ENCODE measurements at regions not wholly inside any gene's neighbourhood (a gene's known extent, or its start where the extent isn't known, plus 50 kb on each side); places are given as distances from the start of the nearest gene placed in this dataset.
"Not testable (repeated sequence)": the region's sequence is repeated elsewhere in the genome, so short reads cannot be mapped to it uniquely, and the experiment has no call there.

DNA sequence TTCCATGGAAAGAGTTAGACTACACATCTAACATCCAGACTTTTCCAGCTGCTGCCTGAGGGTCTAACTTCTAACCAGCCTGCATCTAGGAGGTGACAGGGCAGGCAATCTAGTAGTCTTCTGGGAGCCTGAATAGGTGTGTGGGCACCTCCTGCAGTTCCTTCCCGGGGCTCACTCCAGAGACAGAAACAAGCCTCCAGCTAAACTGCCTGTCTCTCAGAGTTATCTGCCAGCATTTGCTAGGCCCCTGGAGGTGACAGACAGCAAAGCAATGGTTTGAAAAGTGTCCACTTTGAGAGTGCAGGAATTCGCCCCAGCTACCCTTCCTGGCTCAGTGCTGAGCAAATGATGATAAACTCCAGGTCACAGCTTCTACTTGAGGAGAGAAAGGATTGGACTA, 240.5 kb upstream of the PRSS16 start:
- Histone ChIP-seq H3K27me3 (ENCODE audit: control insufficient read depth, insufficient read depth, low read length) (no peaks in the 10 kb centered on the region), H3K9me3 (ENCODE audit: control insufficient read depth, insufficient read depth, low read depth, low read length) (no peaks in the 10 kb centered on the region), H3K4me3 (ENCODE audit: low read depth in 2 of 2, low read length in 2 of 2) (no peak overlapping the region), H3K36me3 (ENCODE audit: control insufficient read depth, insufficient read depth, low read length) (no peaks in the 10 kb centered on the region), H3K4me1 (ENCODE audit: control insufficient read depth, insufficient read depth, low read length) (no peaks in the 10 kb centered on the region), H3K27ac (ENCODE audit: low read length) (no peak overlapping the region)
- TF ChIP-seq, protein P1, sequence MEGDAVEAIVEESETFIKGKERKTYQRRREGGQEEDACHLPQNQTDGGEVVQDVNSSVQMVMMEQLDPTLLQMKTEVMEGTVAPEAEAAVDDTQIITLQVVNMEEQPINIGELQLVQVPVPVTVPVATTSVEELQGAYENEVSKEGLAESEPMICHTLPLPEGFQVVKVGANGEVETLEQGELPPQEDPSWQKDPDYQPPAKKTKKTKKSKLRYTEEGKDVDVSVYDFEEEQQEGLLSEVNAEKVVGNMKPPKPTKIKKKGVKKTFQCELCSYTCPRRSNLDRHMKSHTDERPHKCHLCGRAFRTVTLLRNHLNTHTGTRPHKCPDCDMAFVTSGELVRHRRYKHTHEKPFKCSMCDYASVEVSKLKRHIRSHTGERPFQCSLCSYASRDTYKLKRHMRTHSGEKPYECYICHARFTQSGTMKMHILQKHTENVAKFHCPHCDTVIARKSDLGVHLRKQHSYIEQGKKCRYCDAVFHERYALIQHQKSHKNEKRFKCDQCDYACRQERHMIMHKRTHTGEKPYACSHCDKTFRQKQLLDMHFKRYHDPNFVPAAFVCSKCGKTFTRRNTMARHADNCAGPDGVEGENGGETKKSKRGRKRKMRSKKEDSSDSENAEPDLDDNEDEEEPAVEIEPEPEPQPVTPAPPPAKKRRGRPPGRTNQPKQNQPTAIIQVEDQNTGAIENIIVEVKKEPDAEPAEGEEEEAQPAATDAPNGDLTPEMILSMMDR (IDR thresholded peaks at IDR 0.05), result no peak
- TF ChIP-seq, protein P2, sequence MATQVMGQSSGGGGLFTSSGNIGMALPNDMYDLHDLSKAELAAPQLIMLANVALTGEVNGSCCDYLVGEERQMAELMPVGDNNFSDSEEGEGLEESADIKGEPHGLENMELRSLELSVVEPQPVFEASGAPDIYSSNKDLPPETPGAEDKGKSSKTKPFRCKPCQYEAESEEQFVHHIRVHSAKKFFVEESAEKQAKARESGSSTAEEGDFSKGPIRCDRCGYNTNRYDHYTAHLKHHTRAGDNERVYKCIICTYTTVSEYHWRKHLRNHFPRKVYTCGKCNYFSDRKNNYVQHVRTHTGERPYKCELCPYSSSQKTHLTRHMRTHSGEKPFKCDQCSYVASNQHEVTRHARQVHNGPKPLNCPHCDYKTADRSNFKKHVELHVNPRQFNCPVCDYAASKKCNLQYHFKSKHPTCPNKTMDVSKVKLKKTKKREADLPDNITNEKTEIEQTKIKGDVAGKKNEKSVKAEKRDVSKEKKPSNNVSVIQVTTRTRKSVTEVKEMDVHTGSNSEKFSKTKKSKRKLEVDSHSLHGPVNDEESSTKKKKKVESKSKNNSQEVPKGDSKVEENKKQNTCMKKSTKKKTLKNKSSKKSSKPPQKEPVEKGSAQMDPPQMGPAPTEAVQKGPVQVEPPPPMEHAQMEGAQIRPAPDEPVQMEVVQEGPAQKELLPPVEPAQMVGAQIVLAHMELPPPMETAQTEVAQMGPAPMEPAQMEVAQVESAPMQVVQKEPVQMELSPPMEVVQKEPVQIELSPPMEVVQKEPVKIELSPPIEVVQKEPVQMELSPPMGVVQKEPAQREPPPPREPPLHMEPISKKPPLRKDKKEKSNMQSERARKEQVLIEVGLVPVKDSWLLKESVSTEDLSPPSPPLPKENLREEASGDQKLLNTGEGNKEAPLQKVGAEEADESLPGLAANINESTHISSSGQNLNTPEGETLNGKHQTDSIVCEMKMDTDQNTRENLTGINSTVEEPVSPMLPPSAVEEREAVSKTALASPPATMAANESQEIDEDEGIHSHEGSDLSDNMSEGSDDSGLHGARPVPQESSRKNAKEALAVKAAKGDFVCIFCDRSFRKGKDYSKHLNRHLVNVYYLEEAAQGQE (IDR thresholded peaks at IDR 0.05; ENCODE audit: insufficient read depth in 1 of 2, low read depth in 2 of 2, low read length in 1 of 2), result no peak
- TF ChIP-seq SIN3A (IDR thresholded peaks at IDR 0.05; ENCODE audit: borderline replicate concordance, insufficient read depth, low read depth, low read length) (no peak), TCF7L2 (IDR thresholded peaks at IDR 0.05; ENCODE audit: low read depth, low read length) (no peak), POLR2AphosphoS5 (IDR thresholded peaks at IDR 0.05; ENCODE audit: low read depth, low read length) (no peak)
- in situ Hi-C loops (cut with HindIII; ENCODE audit: low pct_unique_long_range_greater_than_20kb, low sequenced_read_pairs), result no loop called here
- intact Hi-C loops (cut with micrococcal nuclease; ENCODE audit: unreplicated experiment), result no loop called here
- no TSS peak for BruUV-seq (replicated peaks)
- POLR2A ChIA-PET, result interaction anchor here (0.7 kb wide), 1 partner anchor 117 kb away, joined by 3 read pairs; no protein-coding TSS in a partner anchor
- DNase-seq (ENCODE audit: low read depth, low spot score), result no peak
- ATAC-seq, result no peak
- CTCF ChIA-PET, result no interaction called here

DNA sequence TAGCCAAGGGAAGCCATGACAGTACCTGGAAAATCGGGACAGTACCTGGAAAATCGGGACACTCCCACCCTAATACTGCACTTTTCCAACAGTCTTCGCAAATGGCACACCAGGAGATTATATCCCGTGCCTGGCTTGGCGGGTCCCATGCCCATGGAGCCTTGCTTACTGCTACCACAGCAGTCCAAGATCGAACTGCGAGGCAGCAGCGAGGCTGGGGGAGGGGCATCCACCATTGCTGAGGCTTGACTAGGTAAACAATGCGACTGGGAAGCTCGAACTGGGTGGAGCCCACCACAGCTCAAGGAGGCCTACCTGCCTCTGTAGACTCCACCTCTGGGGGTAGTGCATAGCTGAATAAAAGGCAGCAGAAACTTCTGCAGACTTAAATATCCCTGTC, 238.9 kb upstream of the PRSS16 start:
- intact Hi-C loops (cut with micrococcal nuclease; ENCODE audit: unreplicated experiment); DNase-seq (ENCODE audit: low read depth, low spot score); H3K27ac ChIP-seq (ENCODE audit: low read length); H3K9me3 ChIP-seq (ENCODE audit: control insufficient read depth, insufficient read depth, low read depth, low read length); ATAC-seq; BruUV-seq (replicated peaks); H3K4me1 ChIP-seq (ENCODE audit: control insufficient read depth, insufficient read depth, low read length); in situ Hi-C loops (cut with HindIII; ENCODE audit: low pct_unique_long_range_greater_than_20kb, low sequenced_read_pairs); POLR2A ChIA-PET; H3K4me3 ChIP-seq (ENCODE audit: low read depth in 2 of 2, low read length in 2 of 2); H3K27me3 ChIP-seq (ENCODE audit: control insufficient read depth, insufficient read depth, low read length); CTCF ChIA-PET; H3K36me3 ChIP-seq (ENCODE audit: control insufficient read depth, insufficient read depth, low read length): not testable (repeated sequence)

DNA sequence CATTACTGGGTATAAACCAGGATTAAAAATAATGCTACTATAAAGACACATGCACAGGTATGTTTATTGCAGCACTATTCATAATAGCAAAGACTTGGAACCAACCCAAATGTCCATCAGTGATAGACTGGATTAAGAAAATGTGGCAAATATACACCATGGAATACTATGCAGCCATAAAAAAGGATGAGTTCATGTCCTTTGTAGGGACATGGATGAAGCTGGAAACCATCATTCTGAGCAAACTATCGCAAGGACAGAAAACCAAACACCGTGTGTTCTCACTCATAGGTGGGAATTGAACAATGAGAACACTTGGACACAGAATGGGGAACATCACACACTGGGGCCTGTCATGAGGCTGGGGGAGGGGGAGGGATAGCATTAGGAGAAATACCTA, 233.4 kb upstream of the PRSS16 start:
- BruUV-seq (replicated peaks); H3K4me3 ChIP-seq (ENCODE audit: low read depth in 2 of 2, low read length in 2 of 2); intact Hi-C loops (cut with micrococcal nuclease; ENCODE audit: unreplicated experiment); H3K36me3 ChIP-seq (ENCODE audit: control insufficient read depth, insufficient read depth, low read length); ATAC-seq; H3K4me1 ChIP-seq (ENCODE audit: control insufficient read depth, insufficient read depth, low read length); POLR2A ChIA-PET; DNase-seq (ENCODE audit: low read depth, low spot score); CTCF ChIA-PET; H3K27ac ChIP-seq (ENCODE audit: low read length); H3K27me3 ChIP-seq (ENCODE audit: control insufficient read depth, insufficient read depth, low read length); in situ Hi-C loops (cut with HindIII; ENCODE audit: low pct_unique_long_range_greater_than_20kb, low sequenced_read_pairs): not testable (repeated sequence)
- peaks cover 20% of the 10 kb centered on the region for H3K9me3 ChIP-seq (ENCODE audit: control insufficient read depth, insufficient read depth, low read depth, low read length)

Data from Panc1 (cell line).